Endothelial cell of umbilical vein (primary cell): ENCODE measurements at regions not wholly inside any gene's neighbourhood (a gene's known extent, or its start where the extent isn't known, plus 50 kb on each side); places are given as distances from the start of the nearest gene placed in this dataset.
"Not testable (repeated sequence)": the region's sequence is repeated elsewhere in the genome, so short reads cannot be mapped to it uniquely, and the experiment has no call there.

Experiments used
- EZH2 ChIP-seq: IDR thresholded peaks from 2 replicates; pipeline ENCODE4 v1.6.1; 2012; ENCODE audit warnings: borderline replicate concordance, low read depth, mild to moderate bottlenecking, moderate library complexity, low read length, inconsistent platforms; ENCODE audit not compliant: severe bottlenecking
- TF ChIP-seq, protein P1 (sequence below), 2 donors: IDR thresholded peaks; 1 replicate in 1 of 2; 2 replicates in 1 of 2; pipeline ENCODE4 v1.5.1; 2011; ENCODE audit warnings: low read length in 2 of 2, mild to moderate bottlenecking in 2 of 2, moderate library complexity in 2 of 2, control low read depth in 1 of 2, inconsistent platforms in 1 of 2, low read depth in 1 of 2; ENCODE audit not compliant: insufficient read depth in 1 of 2; ENCODE audit errors: extremely low read depth in 1 of 2
- TF ChIP-seq, protein P2 (sequence below): IDR thresholded peaks from 2 replicates; pipeline ENCODE4 v1.6.1; 2011; ENCODE audit not compliant: insufficient read depth, insufficient read length

DNA sequence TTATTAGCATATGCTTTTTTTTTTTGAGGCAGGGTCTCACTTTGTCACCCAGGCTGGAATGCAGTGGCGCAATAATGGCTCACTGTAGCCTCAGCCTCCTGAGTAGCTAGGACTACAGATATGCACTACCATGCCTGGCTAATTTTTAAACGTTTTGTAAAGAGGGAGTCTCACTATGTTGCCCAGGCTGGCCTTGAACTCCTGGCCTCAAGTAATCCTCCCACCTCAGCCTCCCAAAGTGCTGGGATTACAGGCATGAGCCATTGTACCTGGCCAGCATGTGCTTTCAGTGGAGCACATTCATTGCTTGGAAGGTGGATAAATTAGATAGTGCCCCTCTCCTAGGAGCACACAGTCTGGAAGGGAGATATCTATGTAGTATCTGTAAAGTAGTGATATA is 243.7 kb upstream of the PLPP4 start:
- TF ChIP-seq EZH2, result not testable (repeated sequence)
- TF ChIP-seq, protein P1, sequence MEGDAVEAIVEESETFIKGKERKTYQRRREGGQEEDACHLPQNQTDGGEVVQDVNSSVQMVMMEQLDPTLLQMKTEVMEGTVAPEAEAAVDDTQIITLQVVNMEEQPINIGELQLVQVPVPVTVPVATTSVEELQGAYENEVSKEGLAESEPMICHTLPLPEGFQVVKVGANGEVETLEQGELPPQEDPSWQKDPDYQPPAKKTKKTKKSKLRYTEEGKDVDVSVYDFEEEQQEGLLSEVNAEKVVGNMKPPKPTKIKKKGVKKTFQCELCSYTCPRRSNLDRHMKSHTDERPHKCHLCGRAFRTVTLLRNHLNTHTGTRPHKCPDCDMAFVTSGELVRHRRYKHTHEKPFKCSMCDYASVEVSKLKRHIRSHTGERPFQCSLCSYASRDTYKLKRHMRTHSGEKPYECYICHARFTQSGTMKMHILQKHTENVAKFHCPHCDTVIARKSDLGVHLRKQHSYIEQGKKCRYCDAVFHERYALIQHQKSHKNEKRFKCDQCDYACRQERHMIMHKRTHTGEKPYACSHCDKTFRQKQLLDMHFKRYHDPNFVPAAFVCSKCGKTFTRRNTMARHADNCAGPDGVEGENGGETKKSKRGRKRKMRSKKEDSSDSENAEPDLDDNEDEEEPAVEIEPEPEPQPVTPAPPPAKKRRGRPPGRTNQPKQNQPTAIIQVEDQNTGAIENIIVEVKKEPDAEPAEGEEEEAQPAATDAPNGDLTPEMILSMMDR (IDR thresholded peaks at IDR 0.05; ENCODE audit: extremely low read depth in 1 of 2, insufficient read depth in 1 of 2, low read depth in 1 of 2, low read length in 2 of 2), result not testable (repeated sequence)
- TF ChIP-seq, protein P2, sequence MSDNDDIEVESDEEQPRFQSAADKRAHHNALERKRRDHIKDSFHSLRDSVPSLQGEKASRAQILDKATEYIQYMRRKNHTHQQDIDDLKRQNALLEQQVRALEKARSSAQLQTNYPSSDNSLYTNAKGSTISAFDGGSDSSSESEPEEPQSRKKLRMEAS, result not testable (repeated sequence)
